ENCODE measurements at regions not wholly inside any gene's neighbourhood (a gene's known extent, or its start where the extent isn't known, plus 50 kb on each side); places are given as distances from the start of the nearest gene placed in this dataset.

- no peak for TF ChIP-seq CTCF (conservative IDR thresholded peaks at IDR 0.05; ENCODE audit: low read length)
- TF ChIP-seq EZH2phosphoT487 (IDR thresholded peaks at IDR 0.05; ENCODE audit: borderline replicate concordance), result no peak
- no peaks in the 10 kb centered on the region for H3F3A ChIP-seq (ENCODE audit: low read depth)
- H3K36me3 ChIP-seq (ENCODE audit: insufficient read depth, low read length), result no peaks in the 10 kb centered on the region
- H3K9me3 ChIP-seq (ENCODE audit: insufficient read depth, low read depth, low read length), result no peaks in the 10 kb centered on the region
- H3K4me1 ChIP-seq (ENCODE audit: insufficient read depth, low read length, poor library complexity, severe bottlenecking), result no peaks in the 10 kb centered on the region
- H3K79me2 ChIP-seq (ENCODE audit: insufficient read depth, low read length), result no peaks in the 10 kb centered on the region
- no peak overlapping the region for H3K9ac ChIP-seq (ENCODE audit: low read depth, low read length, poor library complexity, severe bottlenecking)
- H3K9me2 ChIP-seq (replicated peaks; ENCODE audit: low read depth, low read length), result no peaks in the 10 kb centered on the region
- no peaks in the 10 kb centered on the region for H3K27me3 ChIP-seq (ENCODE audit: insufficient read depth, low read length, poor library complexity, severe bottlenecking)
- no peaks in the 10 kb centered on the region for H4K20me1 ChIP-seq (ENCODE audit: insufficient read depth, low read length, poor library complexity, severe bottlenecking)
- no peak overlapping the region for H3K4me3 ChIP-seq (ENCODE audit: low read length, poor library complexity, severe bottlenecking)
- no peak overlapping the region for H2AFZ ChIP-seq (ENCODE audit: low read length)
- H3K4me2 ChIP-seq (ENCODE audit: low read depth, low read length, poor library complexity, severe bottlenecking), result no peak overlapping the region
Measured at GRCh38 chr13:72386138-72386684, 341.2 kb downstream of the MZT1 start.

GRCh38 chr13:72384879-72385278 is 342.6 kb downstream of the MZT1 start:
- H3K36me3 ChIP-seq (ENCODE audit: insufficient read depth, low read length), result no peaks in the 10 kb centered on the region
- no peaks in the 10 kb centered on the region for H3K4me1 ChIP-seq (ENCODE audit: insufficient read depth, low read length, poor library complexity, severe bottlenecking)
- H2AFZ ChIP-seq (ENCODE audit: low read length), result no peak overlapping the region
- H3K9me2 ChIP-seq (replicated peaks; ENCODE audit: low read depth, low read length), result no peaks in the 10 kb centered on the region
- H3K79me2 ChIP-seq (ENCODE audit: insufficient read depth, low read length), result no peaks in the 10 kb centered on the region
- no peak overlapping the region for H3K4me3 ChIP-seq (ENCODE audit: low read length, poor library complexity, severe bottlenecking)
- H3K9me3 ChIP-seq (ENCODE audit: insufficient read depth, low read depth, low read length), result no peaks in the 10 kb centered on the region
- H4K20me1 ChIP-seq (ENCODE audit: insufficient read depth, low read length, poor library complexity, severe bottlenecking), result no peaks in the 10 kb centered on the region
- H3K9ac ChIP-seq (ENCODE audit: low read depth, low read length, poor library complexity, severe bottlenecking), result no peak overlapping the region
- no peak overlapping the region for H3K4me2 ChIP-seq (ENCODE audit: low read depth, low read length, poor library complexity, severe bottlenecking)
- H3F3A ChIP-seq (ENCODE audit: low read depth), result no peaks in the 10 kb centered on the region
- H3K27me3 ChIP-seq (ENCODE audit: insufficient read depth, low read length, poor library complexity, severe bottlenecking), result no peaks in the 10 kb centered on the region
- TF ChIP-seq CTCF (conservative IDR thresholded peaks at IDR 0.05; ENCODE audit: low read length), result no peak
- TF ChIP-seq EZH2phosphoT487 (IDR thresholded peaks at IDR 0.05; ENCODE audit: borderline replicate concordance), result no peak

- no peaks in the 10 kb centered on the region for H3K9me3 ChIP-seq (ENCODE audit: insufficient read depth, low read depth, low read length)
- H3K4me2 ChIP-seq (ENCODE audit: low read depth, low read length, poor library complexity, severe bottlenecking), result no peak overlapping the region
- no peak overlapping the region for H2AFZ ChIP-seq (ENCODE audit: low read length)
- no peaks in the 10 kb centered on the region for H3K79me2 ChIP-seq (ENCODE audit: insufficient read depth, low read length)
- H3F3A ChIP-seq (ENCODE audit: low read depth), result no peaks in the 10 kb centered on the region
- H3K27me3 ChIP-seq (ENCODE audit: insufficient read depth, low read length, poor library complexity, severe bottlenecking), result no peaks in the 10 kb centered on the region
- H3K4me3 ChIP-seq (ENCODE audit: low read length, poor library complexity, severe bottlenecking), result no peak overlapping the region
- H3K9ac ChIP-seq (ENCODE audit: low read depth, low read length, poor library complexity, severe bottlenecking), result no peak overlapping the region
- H3K36me3 ChIP-seq (ENCODE audit: insufficient read depth, low read length), result no peaks in the 10 kb centered on the region
- no peaks in the 10 kb centered on the region for H3K4me1 ChIP-seq (ENCODE audit: insufficient read depth, low read length, poor library complexity, severe bottlenecking)
- no peak for TF ChIP-seq EZH2phosphoT487 (IDR thresholded peaks at IDR 0.05; ENCODE audit: borderline replicate concordance)
- H4K20me1 ChIP-seq (ENCODE audit: insufficient read depth, low read length, poor library complexity, severe bottlenecking), result no peaks in the 10 kb centered on the region
- H3K9me2 ChIP-seq (replicated peaks; ENCODE audit: low read depth, low read length), result no peaks in the 10 kb centered on the region
Measured at GRCh38 chr13:72384186-72384823, 343.1 kb downstream of the MZT1 start.

DNA sequence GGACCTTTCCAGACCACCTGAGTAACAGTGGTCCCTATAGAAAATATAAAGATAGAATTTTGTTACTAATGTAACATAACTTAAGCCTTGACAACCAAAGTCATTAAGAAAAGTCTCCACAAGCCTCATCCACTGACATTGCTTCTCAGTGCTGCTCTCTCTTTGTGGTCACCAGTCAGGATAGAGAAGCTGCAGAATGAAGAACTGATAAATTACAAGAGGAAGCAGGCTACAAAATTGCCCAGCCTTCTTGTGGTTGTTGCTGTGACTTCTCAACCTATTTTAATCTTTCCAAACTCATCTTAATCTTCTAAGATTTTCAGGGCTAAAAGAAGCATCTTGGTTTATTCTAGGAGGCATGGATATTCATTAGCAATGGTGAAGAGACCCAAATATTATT is 343.8 kb downstream of the MZT1 start:
- Histone ChIP-seq H3F3A (ENCODE audit: low read depth) (no peaks in the 10 kb centered on the region), H3K9ac (ENCODE audit: low read depth, low read length, poor library complexity, severe bottlenecking) (no peak overlapping the region), H3K9me3 (ENCODE audit: insufficient read depth, low read depth, low read length) (no peaks in the 10 kb centered on the region), H3K9me2 (replicated peaks; ENCODE audit: low read depth, low read length) (no peaks in the 10 kb centered on the region), H2AFZ (ENCODE audit: low read length) (no peak overlapping the region), H3K79me2 (ENCODE audit: insufficient read depth, low read length) (no peaks in the 10 kb centered on the region), H3K4me2 (ENCODE audit: low read depth, low read length, poor library complexity, severe bottlenecking) (no peak overlapping the region), H4K20me1 (ENCODE audit: insufficient read depth, low read length, poor library complexity, severe bottlenecking) (no peaks in the 10 kb centered on the region), H3K27me3 (ENCODE audit: insufficient read depth, low read length, poor library complexity, severe bottlenecking) (no peaks in the 10 kb centered on the region), H3K36me3 (ENCODE audit: insufficient read depth, low read length) (no peaks in the 10 kb centered on the region), H3K4me3 (ENCODE audit: low read length, poor library complexity, severe bottlenecking) (no peak overlapping the region), H3K4me1 (ENCODE audit: insufficient read depth, low read length, poor library complexity, severe bottlenecking) (no peaks in the 10 kb centered on the region)
- no peak for TF ChIP-seq CTCF (conservative IDR thresholded peaks at IDR 0.05; ENCODE audit: low read length)
- no peak for TF ChIP-seq EZH2phosphoT487 (IDR thresholded peaks at IDR 0.05; ENCODE audit: borderline replicate concordance)

Measured in Loucy (cell line).